ENCODE measurements at regions not wholly inside any gene's neighbourhood (a gene's known extent, or its start where the extent isn't known, plus 50 kb on each side); places are given as distances from the start of the nearest gene placed in this dataset.
A peak's percentile ranks its signal among the peaks of the same experiment; 100 is the strongest.

DNA sequence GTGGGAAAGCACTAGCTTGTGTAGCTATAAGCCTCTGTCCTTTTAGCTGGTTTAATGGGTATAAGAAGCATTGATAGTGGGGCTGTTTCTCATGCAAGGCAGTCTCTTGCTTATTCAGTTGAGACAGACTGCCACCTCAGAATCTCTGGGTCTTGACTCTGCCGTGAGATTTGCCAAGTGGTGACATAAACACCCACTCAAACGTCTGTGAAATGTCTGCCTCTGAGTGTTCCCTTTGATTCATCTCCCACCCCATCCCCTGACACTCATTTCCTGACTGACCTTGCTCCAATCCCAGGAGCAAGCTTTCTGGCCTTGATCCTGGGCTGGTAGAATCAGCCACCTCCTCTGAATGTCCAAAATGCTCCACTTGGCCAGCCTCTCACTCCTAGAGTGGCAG lies 141.9 kb upstream of the RBMS1 start:
- Histone ChIP-seq H3K27ac (ENCODE audit: low read depth in 1 of 2, low read length in 1 of 2) (no peak overlapping the region), H3K27me3 (ENCODE audit: control insufficient read depth in 2 of 2, insufficient read depth in 1 of 2, low read length in 1 of 2) (no peaks in the 10 kb centered on the region), H3K9me3 (ENCODE audit: control insufficient read depth in 2 of 2, insufficient read depth in 1 of 2, low read length in 1 of 2) (peaks cover 0 to 4% of the 10 kb centered on the region in 2 donors), H3K36me3 (ENCODE audit: control insufficient read depth in 2 of 2, insufficient read depth in 2 of 2, low read length in 1 of 2) (no peaks in the 10 kb centered on the region), H3K4me3 (ENCODE audit: low read length in 2 of 2) (no peak overlapping the region), H3K4me1 (ENCODE audit: control insufficient read depth in 2 of 2, insufficient read depth in 2 of 2, low read length in 2 of 2) (peaks cover 0 to 21% of the 10 kb centered on the region in 2 donors)
- 56% methylated on average over 2 of the region's 2 CpGs for WGBS
- no peak for DNase-seq (ENCODE audit: low read depth in 6 of 9, low spot score in 9 of 9)

DNA sequence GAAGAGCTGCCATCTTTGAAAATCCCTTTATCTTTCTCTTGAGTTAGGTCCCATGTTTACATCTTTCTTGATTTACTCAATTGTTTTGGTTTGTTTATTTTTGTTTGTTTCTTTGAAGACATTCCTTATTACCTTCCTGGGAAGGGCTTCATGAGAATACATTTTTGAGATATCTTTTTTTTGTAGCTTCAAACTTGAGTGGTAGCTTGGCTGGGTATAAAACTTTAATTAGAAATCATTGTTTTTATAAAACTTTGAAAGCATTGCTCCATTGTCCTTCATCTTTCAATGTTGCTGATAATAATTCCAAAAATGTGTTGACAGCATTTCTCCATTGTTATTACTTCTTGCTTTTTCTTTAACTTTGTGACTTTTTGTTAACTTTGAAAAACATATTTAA lies 145.9 kb upstream of the RBMS1 start:
- no peak for DNase-seq (ENCODE audit: low read depth in 6 of 9, low spot score in 9 of 9)
- Histone ChIP-seq H3K9me3 (ENCODE audit: control insufficient read depth in 2 of 2, insufficient read depth in 1 of 2, low read length in 1 of 2) (peaks cover 0 to 4% of the 10 kb centered on the region in 2 donors), H3K36me3 (ENCODE audit: control insufficient read depth in 2 of 2, insufficient read depth in 2 of 2, low read length in 1 of 2) (no peaks in the 10 kb centered on the region), H3K27me3 (ENCODE audit: control insufficient read depth in 2 of 2, insufficient read depth in 1 of 2, low read length in 1 of 2) (no peaks in the 10 kb centered on the region), H3K4me3 (ENCODE audit: low read length in 2 of 2) (no peak overlapping the region), H3K4me1 (ENCODE audit: control insufficient read depth in 2 of 2, insufficient read depth in 2 of 2, low read length in 2 of 2) (peaks cover 0 to 5% of the 10 kb centered on the region in 2 donors), H3K27ac (ENCODE audit: low read depth in 1 of 2, low read length in 1 of 2) (no peak overlapping the region)

- Histone ChIP-seq H3K4me1 (ENCODE audit: control insufficient read depth in 2 of 2, insufficient read depth in 2 of 2, low read length in 2 of 2) (peaks cover 2 to 10% of the 10 kb centered on the region in 2 donors), H3K27me3 (ENCODE audit: control insufficient read depth in 2 of 2, insufficient read depth in 1 of 2, low read length in 1 of 2) (no peaks in the 10 kb centered on the region), H3K9me3 (ENCODE audit: control insufficient read depth in 2 of 2, insufficient read depth in 1 of 2, low read length in 1 of 2) (no peaks in the 10 kb centered on the region), H3K36me3 (ENCODE audit: control insufficient read depth in 2 of 2, insufficient read depth in 2 of 2, low read length in 1 of 2) (no peaks in the 10 kb centered on the region), H3K4me3 (ENCODE audit: low read length in 2 of 2) (no peak overlapping the region), H3K27ac (ENCODE audit: low read depth in 1 of 2, low read length in 1 of 2) (no peak overlapping the region)
- DNase-seq (ENCODE audit: low read depth in 6 of 9, low spot score in 9 of 9): no peak
- 81% methylated on average over 6 of the region's 6 CpGs for WGBS
These were observed 153.3 kb upstream of the RBMS1 start for GRCh38 chr2:160646684-160647444.

GRCh38 chr2:160647967-160648685 lies 154.5 kb upstream of the RBMS1 start:
- peaks cover 6 to 22% of the 10 kb centered on the region in 2 donors for H3K4me1 ChIP-seq (ENCODE audit: control insufficient read depth in 2 of 2, insufficient read depth in 2 of 2, low read length in 2 of 2)
- DNase-seq (ENCODE audit: low read depth in 6 of 9, low spot score in 9 of 9): no peak
- no peaks in the 10 kb centered on the region for H3K27me3 ChIP-seq (ENCODE audit: control insufficient read depth in 2 of 2, insufficient read depth in 1 of 2, low read length in 1 of 2)
- H3K4me3 ChIP-seq (ENCODE audit: low read length in 2 of 2): no peak overlapping the region
- H3K36me3 ChIP-seq (ENCODE audit: control insufficient read depth in 2 of 2, insufficient read depth in 2 of 2, low read length in 1 of 2): no peaks in the 10 kb centered on the region
- 95% methylated on average over 33 of the region's 33 CpGs for WGBS
- H3K27ac ChIP-seq (ENCODE audit: low read depth in 1 of 2, low read length in 1 of 2): no peak overlapping the region
- H3K9me3 ChIP-seq (ENCODE audit: control insufficient read depth in 2 of 2, insufficient read depth in 1 of 2, low read length in 1 of 2): no peaks in the 10 kb centered on the region

- Histone ChIP-seq H3K27ac (ENCODE audit: low read depth in 1 of 2, low read length in 1 of 2) (no peak overlapping the region), H3K4me3 (ENCODE audit: low read length in 2 of 2) (no peak overlapping the region), H3K27me3 (ENCODE audit: control insufficient read depth in 2 of 2, insufficient read depth in 1 of 2, low read length in 1 of 2) (no peaks in the 10 kb centered on the region), H3K9me3 (ENCODE audit: control insufficient read depth in 2 of 2, insufficient read depth in 1 of 2, low read length in 1 of 2) (no peaks in the 10 kb centered on the region), H3K4me1 (ENCODE audit: control insufficient read depth in 2 of 2, insufficient read depth in 2 of 2, low read length in 2 of 2) (peaks cover 6 to 25% of the 10 kb centered on the region in 2 donors), H3K36me3 (ENCODE audit: control insufficient read depth in 2 of 2, insufficient read depth in 2 of 2, low read length in 1 of 2) (no peaks in the 10 kb centered on the region)
- no peak for DNase-seq (ENCODE audit: low read depth in 6 of 9, low spot score in 9 of 9)
- WGBS: 98% methylated on average over 12 of the region's 12 CpGs
These were observed 156.1 kb upstream of the RBMS1 start for GRCh38 chr2:160649698-160650097.

DNA sequence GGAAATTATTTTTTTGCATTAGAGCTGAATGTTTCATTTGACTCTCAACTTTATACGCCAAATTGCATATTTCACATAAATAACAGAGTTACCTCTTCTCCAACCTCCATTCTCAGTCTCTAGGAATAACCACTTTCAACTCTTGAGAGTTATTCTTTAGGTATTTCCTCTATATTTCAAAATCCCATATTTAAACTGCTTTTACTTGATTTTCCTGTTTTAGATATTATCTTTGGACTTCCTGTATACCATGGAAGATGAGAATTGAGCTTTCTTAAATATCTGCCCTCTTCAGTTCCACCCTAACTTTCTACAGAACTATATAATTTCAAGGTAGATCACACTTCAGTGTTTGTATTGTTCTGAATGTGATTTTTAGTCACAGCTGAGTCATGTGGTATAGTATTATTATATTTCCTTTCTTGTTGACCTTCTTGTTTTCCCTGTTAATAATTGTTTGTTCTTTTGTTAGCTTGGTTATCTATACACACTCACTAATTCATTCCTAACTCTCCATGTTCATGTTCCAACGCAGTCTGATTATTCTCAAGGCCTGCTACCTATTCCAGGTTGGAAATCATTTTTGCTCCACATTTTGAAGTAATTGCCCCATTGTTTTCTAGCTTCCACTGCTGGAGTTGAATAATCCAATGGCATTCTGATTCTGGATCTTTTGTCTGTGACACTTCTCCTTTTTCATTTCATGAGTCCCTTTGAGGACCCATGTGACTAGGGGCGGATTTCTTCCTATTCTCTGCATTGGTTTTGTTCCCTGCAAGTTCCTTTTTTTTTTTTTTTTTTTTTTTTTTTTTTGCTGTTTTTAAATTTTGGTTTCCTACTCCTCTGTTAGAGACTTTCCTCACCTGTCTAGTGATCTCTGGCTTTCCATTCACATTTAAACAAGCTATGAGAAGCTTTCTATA lies 156.8 kb upstream of the RBMS1 start:
- Histone ChIP-seq H3K9me3 (ENCODE audit: control insufficient read depth in 2 of 2, insufficient read depth in 1 of 2, low read length in 1 of 2) (no peaks in the 10 kb centered on the region), H3K36me3 (ENCODE audit: control insufficient read depth in 2 of 2, insufficient read depth in 2 of 2, low read length in 1 of 2) (no peaks in the 10 kb centered on the region), H3K4me3 (ENCODE audit: low read length in 2 of 2) (no peak overlapping the region), H3K4me1 (ENCODE audit: control insufficient read depth in 2 of 2, insufficient read depth in 2 of 2, low read length in 2 of 2) (peaks cover 6 to 25% of the 10 kb centered on the region in 2 donors), H3K27ac (ENCODE audit: low read depth in 1 of 2, low read length in 1 of 2) (no peak overlapping the region), H3K27me3 (ENCODE audit: control insufficient read depth in 2 of 2, insufficient read depth in 1 of 2, low read length in 1 of 2) (no peaks in the 10 kb centered on the region)
- WGBS: 62% methylated on average over 3 of the region's 3 CpGs
- no peak for DNase-seq (ENCODE audit: low read depth in 6 of 9, low spot score in 9 of 9)

DNA sequence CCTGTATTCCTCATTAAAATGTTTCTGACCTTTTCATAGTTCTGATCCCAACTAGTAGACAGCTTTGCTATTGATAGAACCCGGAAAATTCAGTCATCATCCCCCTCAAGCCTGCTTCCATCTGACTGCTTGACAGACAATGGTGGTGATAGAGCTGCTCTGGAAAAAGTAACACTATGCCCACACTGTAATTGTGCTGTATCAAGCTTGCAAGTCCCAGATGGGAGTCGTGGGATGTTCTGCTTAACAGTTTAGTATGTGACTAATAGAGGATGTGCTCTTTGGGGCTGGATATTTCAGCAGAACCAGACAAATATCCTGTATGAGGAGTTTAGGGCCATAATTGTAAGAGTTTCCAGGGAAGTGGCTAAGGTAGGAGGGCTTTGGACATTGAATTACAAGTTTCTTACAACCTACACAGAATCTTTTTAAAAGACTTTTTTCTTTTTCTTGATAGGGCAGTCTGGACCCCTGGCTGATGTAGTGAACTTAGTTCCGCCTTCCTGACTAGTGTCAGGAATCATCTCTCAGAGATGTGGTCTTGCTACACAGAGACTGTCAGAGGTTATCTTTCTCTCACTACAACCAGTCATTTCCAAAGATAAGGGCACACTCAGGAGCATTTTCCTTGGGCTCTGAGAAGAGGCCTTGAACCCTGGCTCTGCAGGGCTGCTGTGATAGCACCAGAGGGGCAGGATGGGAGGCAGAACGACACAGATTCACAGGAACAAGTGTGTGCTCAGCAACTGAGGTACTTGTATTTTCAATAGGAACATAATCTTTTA lies 158.0 kb upstream of the RBMS1 start:
- Histone ChIP-seq H3K27ac (ENCODE audit: low read depth in 1 of 2, low read length in 1 of 2) (no peak overlapping the region), H3K4me3 (ENCODE audit: low read length in 2 of 2) (no peak overlapping the region), H3K36me3 (ENCODE audit: control insufficient read depth in 2 of 2, insufficient read depth in 2 of 2, low read length in 1 of 2) (no peaks in the 10 kb centered on the region), H3K9me3 (ENCODE audit: control insufficient read depth in 2 of 2, insufficient read depth in 1 of 2, low read length in 1 of 2) (no peaks in the 10 kb centered on the region), H3K4me1 (ENCODE audit: control insufficient read depth in 2 of 2, insufficient read depth in 2 of 2, low read length in 2 of 2) (peaks cover 6 to 25% of the 10 kb centered on the region in 2 donors), H3K27me3 (ENCODE audit: control insufficient read depth in 2 of 2, insufficient read depth in 1 of 2, low read length in 1 of 2) (no peaks in the 10 kb centered on the region)
- WGBS: 78% methylated on average over 4 of the region's 4 CpGs
- DNase-seq (ENCODE audit: low read depth in 6 of 9, low spot score in 9 of 9): no peak

GRCh38 chr2:160652236-160652635 lies 158.6 kb upstream of the RBMS1 start:
- WGBS: 7% methylated on average over 5 of the region's 5 CpGs
- Histone ChIP-seq H3K9me3 (ENCODE audit: control insufficient read depth in 2 of 2, insufficient read depth in 1 of 2, low read length in 1 of 2) (no peaks in the 10 kb centered on the region), H3K36me3 (ENCODE audit: control insufficient read depth in 2 of 2, insufficient read depth in 2 of 2, low read length in 1 of 2) (no peaks in the 10 kb centered on the region), H3K4me3 (ENCODE audit: low read length in 2 of 2) (no peak overlapping the region), H3K4me1 (ENCODE audit: control insufficient read depth in 2 of 2, insufficient read depth in 2 of 2, low read length in 2 of 2) (peaks cover 6 to 25% of the 10 kb centered on the region in 2 donors), H3K27me3 (ENCODE audit: control insufficient read depth in 2 of 2, insufficient read depth in 1 of 2, low read length in 1 of 2) (no peaks in the 10 kb centered on the region), H3K27ac (ENCODE audit: low read depth in 1 of 2, low read length in 1 of 2) (peak overlapping the region in 1 of 2 donors; percentile 65)
- DNase-seq (ENCODE audit: low read depth in 6 of 9, low spot score in 9 of 9): peak; percentile 61 to 94 (median 84)

All from thymus (tissue), 11 donors.